ENCODE measurements at regions not wholly inside any gene's neighbourhood (a gene's known extent, or its start where the extent isn't known, plus 50 kb on each side); places are given as distances from the start of the nearest gene placed in this dataset.

DNA sequence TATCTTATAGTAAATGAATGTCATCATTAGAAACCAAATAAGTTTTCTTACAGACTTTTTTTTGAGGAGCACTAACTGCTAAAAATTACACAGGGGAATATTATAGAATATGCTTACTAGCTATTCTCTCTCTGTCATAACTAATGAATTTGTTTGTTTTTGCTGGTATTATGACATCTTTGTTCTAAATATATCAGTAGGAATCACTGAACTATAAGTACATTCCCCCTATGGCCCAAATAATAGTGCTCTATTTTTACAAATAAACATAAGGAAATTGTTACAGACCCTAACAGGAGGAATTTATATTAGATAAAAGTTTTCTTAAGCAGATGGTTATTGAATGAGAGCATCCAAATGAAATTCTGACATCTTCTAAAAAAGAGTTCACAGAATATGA is 83.0 kb upstream of the RIOK2 start:
- Histone ChIP-seq H3K27ac (replicated peaks) (no peak overlapping the region), H3K4me3 (replicated peaks; ENCODE audit: insufficient read depth, low read length) (no peak overlapping the region), H3K27me3 (ENCODE audit: insufficient read depth, poor library complexity, severe bottlenecking) (no peaks in the 10 kb centered on the region)
- DNase-seq (ENCODE audit: low read depth in 1 of 2, low spot score in 1 of 2), result no peak
- no peak for TF ChIP-seq SPI1 (IDR thresholded peaks at IDR 0.05; ENCODE audit: borderline replicate concordance, low read depth)
- TF ChIP-seq GABPA (IDR thresholded peaks at IDR 0.05; ENCODE audit: low read depth), result no peak
- TF ChIP-seq, protein P1, sequence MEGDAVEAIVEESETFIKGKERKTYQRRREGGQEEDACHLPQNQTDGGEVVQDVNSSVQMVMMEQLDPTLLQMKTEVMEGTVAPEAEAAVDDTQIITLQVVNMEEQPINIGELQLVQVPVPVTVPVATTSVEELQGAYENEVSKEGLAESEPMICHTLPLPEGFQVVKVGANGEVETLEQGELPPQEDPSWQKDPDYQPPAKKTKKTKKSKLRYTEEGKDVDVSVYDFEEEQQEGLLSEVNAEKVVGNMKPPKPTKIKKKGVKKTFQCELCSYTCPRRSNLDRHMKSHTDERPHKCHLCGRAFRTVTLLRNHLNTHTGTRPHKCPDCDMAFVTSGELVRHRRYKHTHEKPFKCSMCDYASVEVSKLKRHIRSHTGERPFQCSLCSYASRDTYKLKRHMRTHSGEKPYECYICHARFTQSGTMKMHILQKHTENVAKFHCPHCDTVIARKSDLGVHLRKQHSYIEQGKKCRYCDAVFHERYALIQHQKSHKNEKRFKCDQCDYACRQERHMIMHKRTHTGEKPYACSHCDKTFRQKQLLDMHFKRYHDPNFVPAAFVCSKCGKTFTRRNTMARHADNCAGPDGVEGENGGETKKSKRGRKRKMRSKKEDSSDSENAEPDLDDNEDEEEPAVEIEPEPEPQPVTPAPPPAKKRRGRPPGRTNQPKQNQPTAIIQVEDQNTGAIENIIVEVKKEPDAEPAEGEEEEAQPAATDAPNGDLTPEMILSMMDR (IDR thresholded peaks at IDR 0.05; ENCODE audit: insufficient read depth, low read length), result no peak
- TF ChIP-seq POLR2AphosphoS5 (IDR thresholded peaks at IDR 0.05; ENCODE audit: low read depth), result no peak

DNA sequence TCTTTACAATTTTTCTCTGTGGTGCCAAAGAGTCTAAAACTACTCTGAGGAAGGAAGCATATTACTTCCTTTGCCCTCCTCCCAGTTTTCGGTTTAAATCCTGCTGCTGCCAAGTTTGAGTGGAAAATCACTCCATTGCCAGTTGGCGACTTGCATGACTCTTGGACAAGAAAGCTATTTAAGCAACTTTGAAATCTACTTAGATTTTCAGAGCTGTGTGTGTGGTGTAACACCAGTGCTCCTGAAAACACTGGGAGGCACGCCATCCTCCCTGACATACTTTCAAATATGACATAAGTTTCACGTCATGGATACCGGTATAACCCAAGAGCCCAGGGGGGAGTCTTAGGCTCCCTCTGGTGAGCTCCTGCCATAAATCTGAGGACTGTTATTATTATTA is 83.5 kb upstream of the RIOK2 start:
- Histone ChIP-seq H3K4me3 (replicated peaks; ENCODE audit: insufficient read depth, low read length) (no peak overlapping the region), H3K27me3 (ENCODE audit: insufficient read depth, poor library complexity, severe bottlenecking) (no peaks in the 10 kb centered on the region), H3K27ac (replicated peaks) (no peak overlapping the region)
- TF ChIP-seq GABPA (IDR thresholded peaks at IDR 0.05; ENCODE audit: low read depth) (no peak), SPI1 (IDR thresholded peaks at IDR 0.05; ENCODE audit: borderline replicate concordance, low read depth) (no peak), POLR2AphosphoS5 (IDR thresholded peaks at IDR 0.05; ENCODE audit: low read depth) (no peak)
- TF ChIP-seq, protein P2, sequence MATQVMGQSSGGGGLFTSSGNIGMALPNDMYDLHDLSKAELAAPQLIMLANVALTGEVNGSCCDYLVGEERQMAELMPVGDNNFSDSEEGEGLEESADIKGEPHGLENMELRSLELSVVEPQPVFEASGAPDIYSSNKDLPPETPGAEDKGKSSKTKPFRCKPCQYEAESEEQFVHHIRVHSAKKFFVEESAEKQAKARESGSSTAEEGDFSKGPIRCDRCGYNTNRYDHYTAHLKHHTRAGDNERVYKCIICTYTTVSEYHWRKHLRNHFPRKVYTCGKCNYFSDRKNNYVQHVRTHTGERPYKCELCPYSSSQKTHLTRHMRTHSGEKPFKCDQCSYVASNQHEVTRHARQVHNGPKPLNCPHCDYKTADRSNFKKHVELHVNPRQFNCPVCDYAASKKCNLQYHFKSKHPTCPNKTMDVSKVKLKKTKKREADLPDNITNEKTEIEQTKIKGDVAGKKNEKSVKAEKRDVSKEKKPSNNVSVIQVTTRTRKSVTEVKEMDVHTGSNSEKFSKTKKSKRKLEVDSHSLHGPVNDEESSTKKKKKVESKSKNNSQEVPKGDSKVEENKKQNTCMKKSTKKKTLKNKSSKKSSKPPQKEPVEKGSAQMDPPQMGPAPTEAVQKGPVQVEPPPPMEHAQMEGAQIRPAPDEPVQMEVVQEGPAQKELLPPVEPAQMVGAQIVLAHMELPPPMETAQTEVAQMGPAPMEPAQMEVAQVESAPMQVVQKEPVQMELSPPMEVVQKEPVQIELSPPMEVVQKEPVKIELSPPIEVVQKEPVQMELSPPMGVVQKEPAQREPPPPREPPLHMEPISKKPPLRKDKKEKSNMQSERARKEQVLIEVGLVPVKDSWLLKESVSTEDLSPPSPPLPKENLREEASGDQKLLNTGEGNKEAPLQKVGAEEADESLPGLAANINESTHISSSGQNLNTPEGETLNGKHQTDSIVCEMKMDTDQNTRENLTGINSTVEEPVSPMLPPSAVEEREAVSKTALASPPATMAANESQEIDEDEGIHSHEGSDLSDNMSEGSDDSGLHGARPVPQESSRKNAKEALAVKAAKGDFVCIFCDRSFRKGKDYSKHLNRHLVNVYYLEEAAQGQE (IDR thresholded peaks at IDR 0.05; ENCODE audit: insufficient replicate concordance, low read depth), result no peak
- TF ChIP-seq, protein P1 (IDR thresholded peaks at IDR 0.05; ENCODE audit: insufficient read depth, low read length), result no peak
- no peak for DNase-seq (ENCODE audit: low read depth in 1 of 2, low spot score in 1 of 2)

DNA sequence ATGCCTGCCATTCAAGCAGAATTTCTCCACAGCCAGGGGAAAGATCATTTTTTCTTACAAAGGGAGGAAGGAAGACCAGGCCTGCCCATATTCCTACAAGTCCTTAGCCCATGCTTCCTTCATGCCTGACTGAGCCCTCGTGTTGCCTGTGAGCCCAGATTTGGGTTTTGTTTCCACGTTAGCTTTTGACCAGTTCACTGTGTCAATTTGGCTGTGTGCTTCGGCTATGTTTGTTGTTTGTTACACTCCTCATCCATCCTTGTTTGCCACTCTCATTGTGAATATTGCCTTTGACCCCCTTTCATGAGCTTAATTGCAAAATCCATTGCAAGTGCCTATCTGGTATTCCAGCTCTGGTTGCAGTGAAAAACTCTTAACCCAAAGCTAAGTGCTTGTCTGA is 84.7 kb upstream of the RIOK2 start:
- no peak overlapping the region for H3K27ac ChIP-seq (replicated peaks)
- no peaks in the 10 kb centered on the region for H3K27me3 ChIP-seq (ENCODE audit: insufficient read depth, poor library complexity, severe bottlenecking)
- no peak overlapping the region for H3K4me3 ChIP-seq (replicated peaks; ENCODE audit: insufficient read depth, low read length)
- TF ChIP-seq GABPA (IDR thresholded peaks at IDR 0.05; ENCODE audit: low read depth) (no peak), POLR2AphosphoS5 (IDR thresholded peaks at IDR 0.05; ENCODE audit: low read depth) (no peak), SPI1 (IDR thresholded peaks at IDR 0.05; ENCODE audit: borderline replicate concordance, low read depth) (no peak)
- TF ChIP-seq, protein P1 (IDR thresholded peaks at IDR 0.05; ENCODE audit: insufficient read depth, low read length), result no peak
- TF ChIP-seq, protein P2 (IDR thresholded peaks at IDR 0.05; ENCODE audit: insufficient replicate concordance, low read depth), result no peak
- DNase-seq (ENCODE audit: low read depth in 1 of 2, low spot score in 1 of 2), result no peak

DNA sequence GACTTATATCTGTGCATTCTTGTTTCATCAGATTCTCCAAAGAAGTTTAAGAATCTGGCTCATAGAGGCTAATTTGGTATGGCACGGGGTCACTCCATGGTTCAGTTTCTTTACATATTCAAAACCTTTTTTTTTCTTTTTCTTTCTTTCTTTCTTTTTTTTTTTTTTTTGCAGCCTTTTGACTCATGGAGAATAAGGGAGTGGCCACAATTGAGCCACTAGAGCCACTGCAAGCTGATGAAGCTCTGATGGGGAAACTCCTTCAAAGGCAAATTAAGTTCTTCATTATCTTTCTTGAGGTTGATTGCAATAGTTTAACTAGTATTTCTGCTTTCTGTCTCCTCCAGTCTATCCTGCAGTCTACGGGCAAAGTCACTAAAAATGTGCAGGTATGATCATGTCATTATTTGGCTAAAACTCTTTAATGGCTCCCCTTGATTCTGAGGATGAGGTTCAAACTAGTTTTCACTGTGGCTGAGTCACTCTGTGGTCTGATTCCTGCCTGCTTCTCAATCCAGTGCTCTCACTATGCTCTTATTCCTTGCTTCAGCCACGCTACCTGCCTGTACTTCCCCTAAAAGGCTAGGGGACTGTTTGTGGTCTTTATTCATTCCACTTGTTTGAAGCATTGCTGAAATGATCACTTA is 93.5 kb upstream of the RIOK2 start:
- H3K27me3 ChIP-seq (ENCODE audit: insufficient read depth, poor library complexity, severe bottlenecking), result no peaks in the 10 kb centered on the region
- H3K4me3 ChIP-seq (replicated peaks; ENCODE audit: insufficient read depth, low read length), result no peak overlapping the region
- no peak for TF ChIP-seq GABPA (IDR thresholded peaks at IDR 0.05; ENCODE audit: low read depth)
- TF ChIP-seq SPI1 (IDR thresholded peaks at IDR 0.05; ENCODE audit: borderline replicate concordance, low read depth), result no peak
- TF ChIP-seq POLR2AphosphoS5 (IDR thresholded peaks at IDR 0.05; ENCODE audit: low read depth), result no peak
- TF ChIP-seq, protein P1 (IDR thresholded peaks at IDR 0.05; ENCODE audit: insufficient read depth, low read length), result no peak
- TF ChIP-seq, protein P2 (IDR thresholded peaks at IDR 0.05; ENCODE audit: insufficient replicate concordance, low read depth), result no peak
- no peak for DNase-seq (ENCODE audit: low read depth in 1 of 2, low spot score in 1 of 2)
- H3K27ac ChIP-seq (replicated peaks), result no peak overlapping the region
